A549 (cell line): ENCODE measurements at regions not wholly inside any gene's neighbourhood (a gene's known extent, or its start where the extent isn't known, plus 50 kb on each side); places are given as distances from the start of the nearest gene placed in this dataset.

Experiments used
- ATAC-seq, 2 experiments: fragments of 200-7000 bp in 1 of 2; fragments of >200 bp in 1 of 2; cut with Nextera tagmentation in 1 of 2; cut with Tn5 transposase in 1 of 2; 3 replicates each; pipeline versions ENCODE4 v1.8.0 to v1.9.1; 2018 to 2020; ENCODE audit warnings: mild to moderate bottlenecking in 1 of 2, moderate library complexity in 1 of 2
- CTCF ChIA-PET: fragments of 300-600 bp; sonication (Branson Sonifier 250); formaldehyde crosslinking; extraction: SDS; loops from one replicate; lab custom pipeline; 2021; ENCODE audit warnings: antibody characterized with exemption, inconsistent platforms; lab: Yijun Ruan, JAX
- POLR2A ChIA-PET: fragments of 350-600 bp; formaldehyde crosslinking; extraction: SDS; loops from one replicate; lab custom pipeline; 2021; ENCODE audit warnings: antibody characterized with exemption, inconsistent platforms; lab: Yijun Ruan, JAX
- DNase-seq, 2 experiments: peaks; one replicate each; pipeline versions ENCODE4 v3.0.0 to v3.0.0-alpha.2; 2011 to 2016; ENCODE audit warnings: low read depth in 1 of 2, low spot score in 1 of 2
- FAIRE-seq: peaks from 2 replicates; lab custom pipeline; 2011; peaks lifted over from hg19 to GRCh38; lab: Jason Lieb, UNC
- H3K27ac ChIP-seq, 2 experiments: fragments of >200 bp; sonication (Bioruptor Twin); formaldehyde crosslinking; 3 replicates each; pipeline ENCODE4 v1.5.1; 2016 to 2017
- H3K4me1 ChIP-seq: fragments of >200 bp; sonication (Bioruptor Twin); formaldehyde crosslinking; 3 replicates; pipeline ENCODE4 v1.6.1; 2016
- H3K4me2 ChIP-seq: fragments of >200 bp; sonication (Bioruptor Twin); formaldehyde crosslinking; 3 replicates; pipeline ENCODE4 v1.6.1; 2016
- H3K4me3 ChIP-seq: fragments of >200 bp; sonication (Bioruptor Twin); formaldehyde crosslinking; 3 replicates; pipeline ENCODE4 v1.5.1; 2016
- H3K9me3 ChIP-seq: fragments of >200 bp; sonication (Bioruptor Twin); formaldehyde crosslinking; 3 replicates; pipeline ENCODE4 v1.6.1; 2016
- CBX2 ChIP-seq: fragments of 200-600 bp; sonication (generic); IDR thresholded peaks from 2 replicates; pipeline ENCODE4 v1.6.1; 2016; ENCODE audit warnings: low read depth, mild to moderate bottlenecking, borderline replicate concordance
- CHD4 ChIP-seq: fragments of 200-600 bp; sonication (generic); IDR thresholded peaks from 2 replicates; pipeline ENCODE4 v1.6.1; 2016; ENCODE audit warnings: antibody characterized with exemption, mild to moderate bottlenecking, borderline replicate concordance
- CTCF ChIP-seq: fragments of >200 bp; sonication (Bioruptor Twin); formaldehyde crosslinking; IDR thresholded peaks from 3 replicates; pipeline ENCODE4 v1.5.1; 2016
- EHF ChIP-seq: fragments of 250-450 bp; sonication (Bioruptor Pico); IDR thresholded peaks from 2 replicates; pipeline ENCODE4 v1.5.0; 2020; ENCODE audit warnings: mild to moderate bottlenecking
- ESRRA ChIP-seq: fragments of 150-350 bp; IDR thresholded peaks from 2 replicates; pipeline ENCODE4 v1.6.1; 2014; ENCODE audit warnings: mild to moderate bottlenecking, low read length, borderline replicate concordance
- HES2 ChIP-seq: fragments of >200 bp; sonication (Bioruptor Twin); formaldehyde crosslinking; IDR thresholded peaks from 2 replicates; pipeline ENCODE4 v1.6.1; 2016
- HEYL ChIP-seq: fragments of 250-450 bp; sonication (Bioruptor Pico); IDR thresholded peaks from 2 replicates; pipeline ENCODE4 v1.8.0; 2021; ENCODE audit warnings: mild to moderate bottlenecking, moderate library complexity
- HOXA7 ChIP-seq: fragments of 250-450 bp; sonication (Bioruptor Pico); IDR thresholded peaks from 2 replicates; pipeline ENCODE4 v1.5.0; 2020; ENCODE audit warnings: mild to moderate bottlenecking, moderate library complexity
- HOXB13 ChIP-seq: fragments of 250-450 bp; sonication (Bioruptor Pico); IDR thresholded peaks from 2 replicates; pipeline ENCODE4 v1.5.0; 2020; ENCODE audit warnings: low read depth, mild to moderate bottlenecking, moderate library complexity
- KDM1A ChIP-seq: fragments of 200-600 bp; sonication (generic); IDR thresholded peaks from 2 replicates; pipeline ENCODE4 v1.6.1; 2016; ENCODE audit warnings: low read depth, mild to moderate bottlenecking
- NPAS2 ChIP-seq: fragments of 250-450 bp; sonication (Bioruptor Pico); IDR thresholded peaks from 2 replicates; pipeline ENCODE4 v1.8.0; 2022; ENCODE audit warnings: mild to moderate bottlenecking, moderate library complexity, borderline replicate concordance
- NR3C1 ChIP-seq: fragments of >200 bp; sonication (Bioruptor Twin); formaldehyde crosslinking; IDR thresholded peaks from 3 replicates; pipeline ENCODE4 v1.6.1; 2017
- POLR2AphosphoS2 ChIP-seq: conservative IDR thresholded peaks from 2 replicates; pipeline ENCODE4 v1.6.1; 2012; ENCODE audit warnings: low read length, improper control_type of control experiment, inconsistent platforms
- RARB ChIP-seq: fragments of 250-450 bp; sonication (Bioruptor Pico); IDR thresholded peaks from 2 replicates; pipeline ENCODE4 v1.8.0; 2021; ENCODE audit warnings: mild to moderate bottlenecking, moderate library complexity
- TFCP2L1 ChIP-seq: fragments of 250-450 bp; sonication (Bioruptor Pico); IDR thresholded peaks from 2 replicates; pipeline ENCODE4 v1.5.0; 2021; ENCODE audit warnings: mild to moderate bottlenecking
- USF2 ChIP-seq: fragments of 450-650 bp; IDR thresholded peaks from 2 replicates; pipeline ENCODE4 v1.6.1; 2014; ENCODE audit warnings: antibody characterized with exemption
- WGBS: methylation state at CpG from one replicate; pipeline ENCODE4 v1.1.6; 2017; ENCODE audit errors: missing lambda C conversion rate; 5-methylcytosine and 5-hydroxymethylcytosine counted together
- TF ChIP-seq, protein P1 (sequence below): fragments of >200 bp; sonication (Bioruptor Twin); formaldehyde crosslinking; IDR thresholded peaks from 3 replicates; pipeline ENCODE4 v1.6.1; 2016

DNA sequence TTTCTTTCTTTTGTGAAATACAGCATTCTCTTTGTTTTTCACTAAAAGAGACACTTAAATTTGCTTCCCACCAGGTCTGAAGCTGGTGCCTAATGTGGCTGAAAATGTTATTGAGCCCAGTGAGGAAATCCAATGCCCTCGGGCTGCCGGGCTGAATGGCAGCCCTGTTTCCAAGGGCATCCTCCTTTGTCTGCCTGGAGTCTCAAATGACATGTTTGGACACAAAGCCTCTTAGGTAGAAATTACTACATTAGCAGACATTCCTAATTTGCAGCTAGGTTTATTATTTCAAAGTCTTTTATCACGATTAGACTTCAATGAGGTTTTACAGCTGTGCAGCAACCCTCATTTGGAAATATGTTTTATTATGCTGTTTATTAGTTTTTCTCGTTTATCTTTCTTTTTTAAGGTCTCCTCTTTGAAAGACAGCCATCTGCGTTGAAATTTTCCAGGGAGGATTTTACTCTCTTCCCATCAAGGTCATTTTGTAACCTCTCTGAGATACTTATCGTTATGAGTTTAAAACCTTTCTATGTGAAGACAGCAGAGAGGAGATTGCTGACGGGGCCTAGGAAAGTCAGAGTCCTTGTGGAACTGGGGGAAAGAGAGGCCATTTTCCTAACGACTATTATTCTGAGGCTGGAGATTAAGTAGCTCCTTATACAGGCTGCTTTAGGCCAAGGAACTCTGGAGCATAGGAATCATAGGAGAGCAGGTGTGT lies 59.0 kb upstream of the ZNF532 start:
- DNase-seq (no peak), ATAC-seq (no peak)
- Histone ChIP-seq H3K4me2 (no peak overlapping the region), H3K4me1 (no peaks in the 10 kb centered on the region), H3K9me3 (no peaks in the 10 kb centered on the region), H3K4me3 (no peak overlapping the region), H3K27ac (peak overlapping the region in 1 of 2 experiments; percentile 56; a peak in 1 of 6 replicates)
- ChIA-PET POLR2A (no interaction called here), CTCF (interaction anchor here (1.0 kb wide), 1 partner anchor 26 kb away, joined by 5 read pairs; no protein-coding TSS in a partner anchor)
- WGBS, result 77% methylated on average over 8 of the region's 8 CpGs
- no peak for TF ChIP-seq KDM1A
- TF ChIP-seq HOXB13, result no peak
- TF ChIP-seq, protein P1, sequence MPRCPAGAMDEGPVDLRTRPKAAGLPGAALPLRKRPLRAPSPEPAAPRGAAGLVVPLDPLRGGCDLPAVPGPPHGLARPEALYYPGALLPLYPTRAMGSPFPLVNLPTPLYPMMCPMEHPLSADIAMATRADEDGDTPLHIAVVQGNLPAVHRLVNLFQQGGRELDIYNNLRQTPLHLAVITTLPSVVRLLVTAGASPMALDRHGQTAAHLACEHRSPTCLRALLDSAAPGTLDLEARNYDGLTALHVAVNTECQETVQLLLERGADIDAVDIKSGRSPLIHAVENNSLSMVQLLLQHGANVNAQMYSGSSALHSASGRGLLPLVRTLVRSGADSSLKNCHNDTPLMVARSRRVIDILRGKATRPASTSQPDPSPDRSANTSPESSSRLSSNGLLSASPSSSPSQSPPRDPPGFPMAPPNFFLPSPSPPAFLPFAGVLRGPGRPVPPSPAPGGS, result no peak
- TF ChIP-seq NPAS2 (CRISPR knock-in tag), result no peak
- TF ChIP-seq ESRRA, result no peak
- TF ChIP-seq, all 56 proteins: peak for 0
- FAIRE-seq, result no peak

DNA sequence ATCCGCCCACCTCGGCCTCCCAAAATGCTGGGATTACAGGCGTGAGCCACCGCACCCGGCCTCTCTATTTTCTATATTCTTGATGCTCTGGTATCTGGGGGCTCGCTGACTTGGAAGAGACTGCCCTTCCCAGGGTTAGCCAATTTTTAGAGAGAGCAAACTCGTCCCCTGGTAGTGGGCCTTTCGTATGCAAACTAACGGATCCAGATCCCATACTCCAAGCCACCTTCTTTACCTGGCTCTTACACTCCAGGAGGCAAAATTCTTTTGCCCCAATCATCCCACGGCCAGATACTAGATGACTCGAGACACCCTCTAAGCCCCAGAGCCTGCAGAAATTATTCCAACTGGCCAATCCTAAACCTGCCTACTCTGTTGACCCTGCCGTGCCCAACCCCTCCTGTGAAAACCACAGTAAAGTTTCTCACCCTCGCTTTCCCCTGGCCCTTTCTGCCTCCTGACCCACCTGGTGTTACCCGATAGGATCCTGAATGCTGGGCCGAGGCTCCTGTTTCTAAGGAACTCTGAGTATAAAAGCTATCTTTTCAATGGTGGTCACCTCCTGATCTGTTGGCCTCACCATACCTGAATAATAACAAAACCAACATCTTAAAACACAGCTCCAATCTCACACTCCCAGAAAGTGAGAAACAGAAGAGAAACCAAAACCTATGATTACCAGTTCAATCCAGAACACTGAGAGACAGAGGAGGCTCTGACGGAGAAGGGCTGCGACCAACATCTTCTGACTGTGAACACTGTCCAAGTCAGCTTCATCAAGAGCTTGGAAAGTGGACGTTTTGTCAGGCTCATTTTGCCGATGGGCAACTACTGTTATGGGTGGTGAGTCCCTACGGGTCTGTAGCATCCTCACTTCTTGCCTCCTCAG lies 57.6 kb upstream of the ZNF532 start:
- 89% methylated on average over 15 of the region's 20 CpGs for WGBS
- FAIRE-seq (no peak), DNase-seq (no peak), ATAC-seq (no peak)
- no peak overlapping the region for H3K4me3 ChIP-seq
- TF ChIP-seq TFCP2L1 (no peak), NR3C1 (no peak), HEYL (CRISPR knock-in tag) (no peak), USF2 (no peak), CTCF (no peak), RARB (CRISPR knock-in tag) (no peak), CBX2 (no peak), HES2 (no peak), POLR2AphosphoS2 (no peak), CHD4 (no peak)
- no peaks in the 10 kb centered on the region for H3K9me3 ChIP-seq
- peak overlapping the region in 1 of 2 experiments; percentile 16; a peak in 2 of 6 replicates for H3K27ac ChIP-seq
- ChIA-PET POLR2A (no interaction called here), CTCF (interaction anchor here (1.5 to 1.8 kb wide), 3 partner anchors 13 to 39 kb away, joined by 4 read pairs; no protein-coding TSS in a partner anchor)
- H3K4me1 ChIP-seq, result no peaks in the 10 kb centered on the region
- H3K4me2 ChIP-seq, result no peak overlapping the region

DNA sequence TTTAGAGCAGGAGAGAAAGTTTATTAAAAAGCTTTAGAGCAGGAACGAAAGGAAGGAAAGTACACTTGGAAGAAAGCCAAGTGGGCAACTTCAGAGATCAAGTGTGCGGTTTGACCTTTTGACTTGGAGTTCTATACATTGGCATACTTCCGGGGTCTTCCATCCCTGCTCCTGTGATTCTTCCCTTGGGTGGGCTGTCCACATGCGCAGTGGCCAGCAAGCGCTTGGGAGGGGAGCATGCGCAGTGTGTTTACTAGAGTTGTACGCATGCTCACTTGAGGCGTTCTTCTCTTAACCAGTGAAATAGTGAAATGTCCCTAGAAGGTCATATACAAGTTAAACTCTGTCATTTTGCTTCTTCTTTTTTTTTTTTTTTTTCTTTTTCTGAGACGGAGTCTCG lies 56.9 kb upstream of the ZNF532 start:
- no peak overlapping the region for H3K4me2 ChIP-seq
- no peak for DNase-seq
- no peak for FAIRE-seq
- H3K4me3 ChIP-seq, result no peak overlapping the region
- peak overlapping the region in 1 of 2 experiments; percentile 16; a peak in 1 of 6 replicates for H3K27ac ChIP-seq
- POLR2A ChIA-PET, result no interaction called here
- CTCF ChIA-PET, result interaction anchor here (1.5 to 1.8 kb wide), 3 partner anchors 12 to 39 kb away, joined by 4 read pairs; no protein-coding TSS in a partner anchor
- 93% methylated on average over 10 of the region's 10 CpGs for WGBS
- no peak for TF ChIP-seq TFCP2L1
- TF ChIP-seq HOXA7 (CRISPR knock-in tag), result no peak
- no peak for TF ChIP-seq HES2
- TF ChIP-seq EHF, result no peak
- TF ChIP-seq USF2, result no peak
- ATAC-seq, result no peak
- H3K4me1 ChIP-seq, result no peaks in the 10 kb centered on the region
- no peaks in the 10 kb centered on the region for H3K9me3 ChIP-seq
